Uterus (tissue), 2 donors: ENCODE measurements at regions not wholly inside any gene's neighbourhood (a gene's known extent, or its start where the extent isn't known, plus 50 kb on each side); places are given as distances from the start of the nearest gene placed in this dataset.

ENCODE experiments used
- CTCF ChIP-seq, 4 experiments: fragments of 200-600 bp in 2 of 4; fragments of 450-650 bp in 2 of 4; sonication (generic) in 2 of 4; IDR thresholded peaks; one replicate each; pipeline ENCODE4 v1.5.1; 2016 to 2019; ENCODE audit warnings: antibody characterized with exemption in 4 of 4, mild to moderate bottlenecking in 2 of 4, moderate library complexity in 1 of 4
- POLR2A ChIP-seq, 2 donors: fragments of 450-650 bp; IDR thresholded peaks; one replicate each; pipeline ENCODE4 v1.6.1; 2016; ENCODE audit warnings: antibody characterized with exemption in 2 of 2, mild to moderate bottlenecking in 1 of 2, moderate library complexity in 1 of 2

GRCh38 chr6:167720456-167721285, 106.0 kb upstream of the AFDN start:
- TF ChIP-seq POLR2A (IDR thresholded peaks at IDR 0.05) = no peak
- no peak for TF ChIP-seq CTCF (IDR thresholded peaks at IDR 0.05)
